Right lung (tissue), 2 donors: ENCODE measurements at regions not wholly inside any gene's neighbourhood (a gene's known extent, or its start where the extent isn't known, plus 50 kb on each side); places are given as distances from the start of the nearest gene placed in this dataset.
"Not testable (repeated sequence)": the region's sequence is repeated elsewhere in the genome, so short reads cannot be mapped to it uniquely, and the experiment has no call there.

Experiments used
- DNase-seq, 2 donors: peaks; one replicate each; pipeline ENCODE4 v3.0.0-alpha.2; 2013

- DNase-seq = no peak
These were observed 758.7 kb downstream of the CDH18 start for GRCh38 chr5:19229179-19229835.

- no peak for DNase-seq
These were observed 754.4 kb downstream of the CDH18 start for GRCh38 chr5:19233573-19233972.

GRCh38 chr5:19235101-19235584 lies 752.9 kb downstream of the CDH18 start:
- DNase-seq = no peak

GRCh38 chr5:19240170-19240569 lies 747.8 kb downstream of the CDH18 start:
- DNase-seq = no peak

GRCh38 chr5:19241690-19242089 lies 746.3 kb downstream of the CDH18 start:
- no peak for DNase-seq

- not testable (repeated sequence) for DNase-seq
These were observed 741.8 kb downstream of the CDH18 start for GRCh38 chr5:19246191-19246590.

- no peak for DNase-seq
These were observed 740.7 kb downstream of the CDH18 start for GRCh38 chr5:19247302-19247701.

GRCh38 chr5:19256036-19256435 lies 732.0 kb downstream of the CDH18 start:
- DNase-seq = no peak

GRCh38 chr5:19258686-19259085 lies 729.3 kb downstream of the CDH18 start:
- no peak for DNase-seq

- no peak for DNase-seq
These were observed 726.1 kb downstream of the CDH18 start for GRCh38 chr5:19261879-19262278.

GRCh38 chr5:19264821-19265220 lies 723.2 kb downstream of the CDH18 start:
- no peak for DNase-seq

GRCh38 chr5:19266791-19267190 lies 721.2 kb downstream of the CDH18 start:
- no peak for DNase-seq

- DNase-seq = no peak
These were observed 717.8 kb downstream of the CDH18 start for GRCh38 chr5:19270153-19270552.

- no peak for DNase-seq
These were observed 713.4 kb downstream of the CDH18 start for GRCh38 chr5:19274578-19274977.

- no peak for DNase-seq
These were observed 702.7 kb downstream of the CDH18 start for GRCh38 chr5:19285286-19285685.

GRCh38 chr5:19287548-19288277 lies 700.3 kb downstream of the CDH18 start:
- DNase-seq = not testable (repeated sequence)

GRCh38 chr5:19288311-19288710 lies 699.7 kb downstream of the CDH18 start:
- not testable (repeated sequence) for DNase-seq

GRCh38 chr5:19297934-19298333 lies 690.1 kb downstream of the CDH18 start:
- no peak for DNase-seq

GRCh38 chr5:19301271-19301670 lies 686.7 kb downstream of the CDH18 start:
- DNase-seq = peak; percentile 20 to 42

- DNase-seq = no peak
These were observed 673.2 kb downstream of the CDH18 start for GRCh38 chr5:19314840-19315239.

GRCh38 chr5:19319252-19319651 lies 668.7 kb downstream of the CDH18 start:
- DNase-seq = no peak

- no peak for DNase-seq
These were observed 665.1 kb downstream of the CDH18 start for GRCh38 chr5:19322716-19323485.

- no peak for DNase-seq
These were observed 653.7 kb downstream of the CDH18 start for GRCh38 chr5:19334278-19334677.
